IMR-90 (cell line): ENCODE measurements at regions not wholly inside any gene's neighbourhood (a gene's known extent, or its start where the extent isn't known, plus 50 kb on each side); places are given as distances from the start of the nearest gene placed in this dataset.

Source experiments
- ATAC-seq: fragments of 200-7000 bp; cut with Tn5 transposase; 2 replicates; pipeline ENCODE4 v1.9.1; 2020; ENCODE audit warnings: low read depth, mild to moderate bottlenecking, moderate library complexity
- BruUV-seq: library from RNA; stranded (reverse); fragments of 400-500 nt; replicated peaks from 2 replicates; lab custom pipeline; 2021; lab: Mats Ljungman, UMichigan
- CTCF ChIA-PET: fragments of 300-600 bp; formaldehyde crosslinking; extraction: SDS; loops from one replicate; lab custom pipeline; 2021; ENCODE audit warnings: antibody characterized with exemption; lab: Yijun Ruan, JAX
- POLR2A ChIA-PET: fragments of 300-600 bp; sonication (Branson Sonifier 250); formaldehyde crosslinking; loops from one replicate; lab custom pipeline; 2022; ENCODE audit warnings: antibody characterized with exemption; ENCODE audit not compliant: unreplicated experiment; lab: Charles Lee
- DNase-seq: peaks from one replicate; pipeline ENCODE4 v3.0.0; 2013
- H2AFZ ChIP-seq: replicated peaks from 2 replicates; pipeline ENCODE3; 2013; ENCODE audit warnings: low read length, mild to moderate bottlenecking; ENCODE audit not compliant: poor library complexity
- H2AK5ac ChIP-seq: 2 replicates; pipeline ENCODE4 v1.6.1; 2013; ENCODE audit warnings: low read depth, low read length, inconsistent platforms
- H2AK9ac ChIP-seq: replicated peaks from 2 replicates; pipeline ENCODE3; 2013; ENCODE audit warnings: mild to moderate bottlenecking, low read depth, low read length, moderate library complexity; ENCODE audit not compliant: poor library complexity
- H2BK120ac ChIP-seq: 2 replicates; pipeline ENCODE4 v1.6.1; 2013; ENCODE audit warnings: low read depth, low read length, inconsistent platforms
- H2BK15ac ChIP-seq: 3 replicates; pipeline ENCODE4 v1.6.1; 2013; ENCODE audit warnings: low read depth, low read length, inconsistent platforms
- H2BK20ac ChIP-seq: 2 replicates; pipeline ENCODE4 v1.6.1; 2013; ENCODE audit warnings: low read depth, mild to moderate bottlenecking, inconsistent platforms, low read length, moderate library complexity
- H2BK5ac ChIP-seq: 2 replicates; pipeline ENCODE4 v1.6.1; 2013; ENCODE audit warnings: mild to moderate bottlenecking, low read depth, low read length, inconsistent platforms; ENCODE audit not compliant: poor library complexity, severe bottlenecking
- H3K14ac ChIP-seq: replicated peaks from 2 replicates; pipeline ENCODE4 v1.6.1; 2013; ENCODE audit warnings: low read depth, low read length, inconsistent platforms
- H3K18ac ChIP-seq: 2 replicates; pipeline ENCODE4 v1.6.1; 2013; ENCODE audit warnings: low read depth, low read length, control low read depth
- H3K23ac ChIP-seq: 2 replicates; pipeline ENCODE4 v1.6.1; 2013; ENCODE audit warnings: low read depth, low read length, inconsistent platforms
- H3K27ac ChIP-seq: 2 replicates; pipeline ENCODE4 v1.5.1; 2013; ENCODE audit warnings: mild to moderate bottlenecking, control low read depth, low read length; ENCODE audit not compliant: insufficient read depth
- H3K27me3 ChIP-seq: 2 replicates; pipeline ENCODE4 v1.6.1; 2013; ENCODE audit warnings: low read length; ENCODE audit not compliant: control insufficient read depth, insufficient read depth
- H3K36me3 ChIP-seq: 2 replicates; pipeline ENCODE4 v1.6.1; 2013; ENCODE audit warnings: low read length, mixed read lengths; ENCODE audit not compliant: control insufficient read depth, insufficient read depth
- H3K4ac ChIP-seq: 2 replicates; pipeline ENCODE4 v1.6.1; 2013; ENCODE audit warnings: low read depth, low read length, inconsistent platforms
- H3K4me1 ChIP-seq: 2 replicates; pipeline ENCODE4 v1.6.1; 2013; ENCODE audit warnings: low read length, mixed read lengths; ENCODE audit not compliant: control insufficient read depth, insufficient read depth
- H3K4me2 ChIP-seq: 2 replicates; pipeline ENCODE4 v1.6.1; 2013; ENCODE audit warnings: low read depth, mild to moderate bottlenecking, control low read depth, low read length, moderate library complexity
- H3K4me3 ChIP-seq: 2 replicates; pipeline ENCODE4 v1.5.1; 2013; ENCODE audit warnings: low read depth, mild to moderate bottlenecking, control low read depth, low read length, moderate library complexity; ENCODE audit not compliant: insufficient read depth
- H3K56ac ChIP-seq: 2 replicates; pipeline ENCODE4 v1.6.1; 2013; ENCODE audit warnings: low read length, inconsistent platforms; ENCODE audit not compliant: insufficient read depth; ENCODE audit errors: extremely low read depth
- H3K79me1 ChIP-seq, 2 experiments: 2 replicates each; pipeline ENCODE4 v1.6.1; 2013; ENCODE audit warnings: low read length in 2 of 2, inconsistent platforms in 1 of 2, low read depth in 1 of 2
- H3K9ac ChIP-seq: 2 replicates; pipeline ENCODE4 v1.6.1; 2013; ENCODE audit warnings: low read depth, low read length, control low read depth
- H3K9me1 ChIP-seq: 2 replicates; pipeline ENCODE4 v1.6.1; 2013; ENCODE audit warnings: low read length, inconsistent platforms; ENCODE audit not compliant: insufficient read depth
- H3K9me3 ChIP-seq: 2 replicates; pipeline ENCODE4 v1.6.1; 2013; ENCODE audit warnings: low read length; ENCODE audit not compliant: control insufficient read depth, insufficient read depth
- H4K20me1 ChIP-seq: 2 replicates; pipeline ENCODE4 v1.6.1; 2013; ENCODE audit warnings: low read length, inconsistent platforms; ENCODE audit not compliant: insufficient read depth
- H4K5ac ChIP-seq: 2 replicates; pipeline ENCODE4 v1.6.1; 2013; ENCODE audit warnings: mild to moderate bottlenecking, low read depth, low read length, control low read depth
- H4K8ac ChIP-seq, 2 experiments: 2 replicates each; pipeline ENCODE4 v1.6.1; 2013; ENCODE audit warnings: low read depth in 2 of 2, low read length in 2 of 2, control low read depth in 1 of 2, inconsistent platforms in 1 of 2
- H4K91ac ChIP-seq: 2 replicates; pipeline ENCODE4 v1.6.1; 2013; ENCODE audit warnings: low read depth, low read length, inconsistent platforms; ENCODE audit not compliant: insufficient read depth
- BHLHE40 ChIP-seq: fragments of 150-350 bp; IDR thresholded peaks from 2 replicates; pipeline ENCODE4 v1.6.1; 2016; ENCODE audit warnings: mild to moderate bottlenecking, low read depth, low read length
- CEBPB ChIP-seq: IDR thresholded peaks from 2 replicates; pipeline ENCODE4 v1.6.1; 2012; ENCODE audit warnings: low read depth, low read length, improper control_type of control experiment
- CHD1 ChIP-seq: IDR thresholded peaks from 2 replicates; pipeline ENCODE4 v1.6.1; 2012; ENCODE audit warnings: low read depth, low read length, improper control_type of control experiment
- FOS ChIP-seq: fragments of 150-350 bp; IDR thresholded peaks from 2 replicates; pipeline ENCODE4 v1.6.1; 2016; ENCODE audit warnings: low read depth, low read length
- MAFK ChIP-seq: IDR thresholded peaks from 2 replicates; pipeline ENCODE4 v1.6.1; 2012; ENCODE audit warnings: low read depth, low read length, improper control_type of control experiment
- MAZ ChIP-seq: IDR thresholded peaks from 2 replicates; pipeline ENCODE4 v1.6.1; 2012; ENCODE audit warnings: low read depth, mild to moderate bottlenecking, low read length, improper control_type of control experiment, moderate library complexity, borderline replicate concordance
- NFE2L2 ChIP-seq: fragments of 150-350 bp; IDR thresholded peaks from 2 replicates; pipeline ENCODE4 v1.6.1; 2016; ENCODE audit warnings: low read depth, mild to moderate bottlenecking, low read length
- RAD21 ChIP-seq: IDR thresholded peaks from 2 replicates; pipeline ENCODE4 v1.6.1; 2012; ENCODE audit warnings: low read length, improper control_type of control experiment
- RCOR1 ChIP-seq: IDR thresholded peaks from 2 replicates; pipeline ENCODE4 v1.6.1; 2012; ENCODE audit warnings: mild to moderate bottlenecking, low read length, improper control_type of control experiment; ENCODE audit not compliant: insufficient replicate concordance
- RFX5 ChIP-seq: IDR thresholded peaks from 2 replicates; pipeline ENCODE4 v1.8.0; 2012; ENCODE audit warnings: low read depth, mild to moderate bottlenecking, low read length, moderate library complexity
- SMC3 ChIP-seq: fragments of 150-350 bp; IDR thresholded peaks from 2 replicates; pipeline ENCODE4 v1.6.1; 2016; ENCODE audit warnings: low read depth, mild to moderate bottlenecking, antibody characterized with exemption, low read length, moderate library complexity
- USF2 ChIP-seq: fragments of 150-350 bp; IDR thresholded peaks from 2 replicates; pipeline ENCODE4 v1.6.1; 2017; ENCODE audit warnings: mild to moderate bottlenecking, antibody characterized with exemption, low read length, low read depth
- WGBS, 2 experiments: methylation state at CpG; one replicate each; pipeline versions ENCODE4 v1.1.5 to v1.1.7; 2013; ENCODE audit warnings: missing lambda C conversion rate in 2 of 2; ENCODE audit not compliant: insufficient read length in 1 of 2; ENCODE audit errors: extremely low coverage in 2 of 2; 5-methylcytosine and 5-hydroxymethylcytosine counted together
- dilution Hi-C: fragments of 300-500 bp; cut with HindIII; formaldehyde crosslinking; loops from one replicate; pipeline ENCODE4 v1.14.3; 2018; ENCODE audit warnings: low sequenced_read_pairs; ENCODE audit not compliant: unreplicated experiment
- in situ Hi-C: fragments of 300-500 bp; cut with MboI; formaldehyde crosslinking; loops from 3 replicates; pipeline ENCODE4 v1.14.3; 2019; ENCODE audit warnings: low sequenced_read_pairs, inconsistent platforms, mixed read lengths
- intact Hi-C: fragments of 100-400 bp; cut with micrococcal nuclease; formaldehyde crosslinking; loops from 2 replicates; pipeline ENCODE4 v1.10.0; 2022
- TF ChIP-seq, protein P1 (sequence below): conservative IDR thresholded peaks from 2 replicates; pipeline ENCODE4 v1.5.1; 2012; ENCODE audit warnings: mild to moderate bottlenecking, low read depth, low read length, improper control_type of control experiment
- TF ChIP-seq, protein P2 (sequence below): fragments of 150-350 bp; IDR thresholded peaks from 2 replicates; pipeline ENCODE4 v1.6.1; 2016; ENCODE audit warnings: low read depth, mild to moderate bottlenecking, low read length, moderate library complexity, borderline replicate concordance

GRCh38 chr14:53663709-53664108 lies 292.9 kb downstream of the BMP4 start:
- no peak overlapping the region for H2BK120ac ChIP-seq
- H2BK15ac ChIP-seq: no peak overlapping the region
- no peak overlapping the region for H3K4ac ChIP-seq
- H3K9me3 ChIP-seq: no peaks in the 10 kb centered on the region
- ChIA-PET CTCF (interaction anchor here (0.5 to 1.1 kb wide), 2 partner anchors 11 to 131 kb away, joined by 3 to 4 read pairs; no protein-coding TSS in a partner anchor), POLR2A (no interaction called here)
- no peak overlapping the region for H4K8ac ChIP-seq
- H3K27ac ChIP-seq: no peak overlapping the region
- no peak overlapping the region for H3K14ac ChIP-seq
- no peak overlapping the region for H2BK20ac ChIP-seq
- DNase-seq (peak; percentile 9), ATAC-seq (peak; percentile 57)
- H4K5ac ChIP-seq: no peak overlapping the region
- no peak overlapping the region for H4K91ac ChIP-seq
- in situ Hi-C loops: no loop called here
- no TSS peak for BruUV-seq
- H2AK5ac ChIP-seq: no peak overlapping the region
- dilution Hi-C loops: no loop called here
- H3K23ac ChIP-seq: no peak overlapping the region
- H3K4me1 ChIP-seq: no peaks in the 10 kb centered on the region
- no peak overlapping the region for H3K4me2 ChIP-seq
- H3K27me3 ChIP-seq: peaks cover 6% of the 10 kb centered on the region
- no peak overlapping the region for H2BK5ac ChIP-seq
- H2AK9ac ChIP-seq: no peak overlapping the region
- no peak overlapping the region for H3K4me3 ChIP-seq
- no peaks in the 10 kb centered on the region for H3K79me1 ChIP-seq
- no peak overlapping the region for H2AFZ ChIP-seq
- H3K56ac ChIP-seq: no peak overlapping the region
- H3K9ac ChIP-seq: no peak overlapping the region
- no peaks in the 10 kb centered on the region for H3K36me3 ChIP-seq
- TF ChIP-seq MAZ: no peak
- TF ChIP-seq, protein P1, sequence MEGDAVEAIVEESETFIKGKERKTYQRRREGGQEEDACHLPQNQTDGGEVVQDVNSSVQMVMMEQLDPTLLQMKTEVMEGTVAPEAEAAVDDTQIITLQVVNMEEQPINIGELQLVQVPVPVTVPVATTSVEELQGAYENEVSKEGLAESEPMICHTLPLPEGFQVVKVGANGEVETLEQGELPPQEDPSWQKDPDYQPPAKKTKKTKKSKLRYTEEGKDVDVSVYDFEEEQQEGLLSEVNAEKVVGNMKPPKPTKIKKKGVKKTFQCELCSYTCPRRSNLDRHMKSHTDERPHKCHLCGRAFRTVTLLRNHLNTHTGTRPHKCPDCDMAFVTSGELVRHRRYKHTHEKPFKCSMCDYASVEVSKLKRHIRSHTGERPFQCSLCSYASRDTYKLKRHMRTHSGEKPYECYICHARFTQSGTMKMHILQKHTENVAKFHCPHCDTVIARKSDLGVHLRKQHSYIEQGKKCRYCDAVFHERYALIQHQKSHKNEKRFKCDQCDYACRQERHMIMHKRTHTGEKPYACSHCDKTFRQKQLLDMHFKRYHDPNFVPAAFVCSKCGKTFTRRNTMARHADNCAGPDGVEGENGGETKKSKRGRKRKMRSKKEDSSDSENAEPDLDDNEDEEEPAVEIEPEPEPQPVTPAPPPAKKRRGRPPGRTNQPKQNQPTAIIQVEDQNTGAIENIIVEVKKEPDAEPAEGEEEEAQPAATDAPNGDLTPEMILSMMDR: peak; percentile 38; the same call in 1 of the 2 replicates
- TF ChIP-seq FOS: no peak
- TF ChIP-seq RFX5: no peak
- TF ChIP-seq CHD1: no peak
- TF ChIP-seq BHLHE40: no peak
- no peak for TF ChIP-seq MAFK
- no peak for TF ChIP-seq NFE2L2
- TF ChIP-seq, protein P2, sequence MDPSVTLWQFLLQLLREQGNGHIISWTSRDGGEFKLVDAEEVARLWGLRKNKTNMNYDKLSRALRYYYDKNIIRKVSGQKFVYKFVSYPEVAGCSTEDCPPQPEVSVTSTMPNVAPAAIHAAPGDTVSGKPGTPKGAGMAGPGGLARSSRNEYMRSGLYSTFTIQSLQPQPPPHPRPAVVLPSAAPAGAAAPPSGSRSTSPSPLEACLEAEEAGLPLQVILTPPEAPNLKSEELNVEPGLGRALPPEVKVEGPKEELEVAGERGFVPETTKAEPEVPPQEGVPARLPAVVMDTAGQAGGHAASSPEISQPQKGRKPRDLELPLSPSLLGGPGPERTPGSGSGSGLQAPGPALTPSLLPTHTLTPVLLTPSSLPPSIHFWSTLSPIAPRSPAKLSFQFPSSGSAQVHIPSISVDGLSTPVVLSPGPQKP: no peak
- peak; percentile 51 for TF ChIP-seq RAD21
- TF ChIP-seq USF2: no peak
- TF ChIP-seq SMC3: peak; percentile 39; the same call in 1 of the 2 replicates
- TF ChIP-seq CEBPB: no peak
- TF ChIP-seq RCOR1: no peak
- H4K20me1 ChIP-seq: no peaks in the 10 kb centered on the region
- no peak overlapping the region for H3K18ac ChIP-seq
- no CpG with 5 or more reads among the region's 3 CpGs for WGBS, 2 experiments
- intact Hi-C loops: loop anchor here (5.0 kb wide), 1 partner anchor 126 kb away; no protein-coding TSS in a partner anchor
- no peaks in the 10 kb centered on the region for H3K9me1 ChIP-seq
